GM03348 (cell line): ENCODE measurements at regions not wholly inside any gene's neighbourhood (a gene's known extent, or its start where the extent isn't known, plus 50 kb on each side); places are given as distances from the start of the nearest gene placed in this dataset.

Source experiments
- DNase-seq: peaks from one replicate; pipeline ENCODE4 v3.0.0; 2012; ENCODE audit warnings: low spot score

GRCh38 chr5:9920697-9921096 lies 290.5 kb upstream of the TAS2R1 start:
- DNase-seq = no peak

GRCh38 chr5:9919306-9920030 lies 289.3 kb upstream of the TAS2R1 start:
- no peak for DNase-seq

- DNase-seq = no peak
Observed at GRCh38 chr5:9905661-9906060, 275.5 kb upstream of the TAS2R1 start.

- DNase-seq = no peak
Observed at GRCh38 chr5:9903801-9904200, 273.6 kb upstream of the TAS2R1 start.

- DNase-seq = peak; percentile 48
Observed at GRCh38 chr5:9898319-9898718, 268.2 kb upstream of the TAS2R1 start.

- DNase-seq = no peak
Observed at GRCh38 chr5:9895302-9895645, 265.1 kb upstream of the TAS2R1 start.

GRCh38 chr5:9894571-9895301 lies 264.6 kb upstream of the TAS2R1 start:
- no peak for DNase-seq

- no peak for DNase-seq
Observed at GRCh38 chr5:9892696-9893095, 262.5 kb upstream of the TAS2R1 start.

- DNase-seq = no peak
Observed at GRCh38 chr5:9889511-9889910, 259.4 kb upstream of the TAS2R1 start.

GRCh38 chr5:9888501-9888901 lies 258.4 kb upstream of the TAS2R1 start:
- peak; percentile 88 for DNase-seq

GRCh38 chr5:9885164-9885563 lies 255.0 kb upstream of the TAS2R1 start:
- DNase-seq = no peak

GRCh38 chr5:9878206-9878605 lies 248.1 kb upstream of the TAS2R1 start:
- DNase-seq = no peak

GRCh38 chr5:9877488-9877887 lies 247.3 kb upstream of the TAS2R1 start:
- DNase-seq = peak; percentile 17

GRCh38 chr5:9876451-9876850 lies 246.3 kb upstream of the TAS2R1 start:
- DNase-seq = no peak

- DNase-seq = peak; percentile 42
Observed at GRCh38 chr5:9869616-9870288, 239.6 kb upstream of the TAS2R1 start.

- no peak for DNase-seq
Observed at GRCh38 chr5:9865574-9865973, 235.4 kb upstream of the TAS2R1 start.

GRCh38 chr5:9864791-9865190 lies 234.6 kb upstream of the TAS2R1 start:
- DNase-seq = no peak

- DNase-seq = no peak
Observed at GRCh38 chr5:9863486-9863885, 233.3 kb upstream of the TAS2R1 start.

- DNase-seq = peak; percentile 54
Observed at GRCh38 chr5:9861666-9862256, 231.6 kb upstream of the TAS2R1 start.

GRCh38 chr5:9859808-9860207 lies 229.7 kb upstream of the TAS2R1 start:
- no peak for DNase-seq

GRCh38 chr5:9858043-9858442 lies 227.9 kb upstream of the TAS2R1 start:
- DNase-seq = no peak

- no peak for DNase-seq
Observed at GRCh38 chr5:9853309-9853708, 223.2 kb upstream of the TAS2R1 start.

- DNase-seq = no peak
Observed at GRCh38 chr5:9852671-9853070, 222.5 kb upstream of the TAS2R1 start.
